ENCODE measurements at regions not wholly inside any gene's neighbourhood (a gene's known extent, or its start where the extent isn't known, plus 50 kb on each side); places are given as distances from the start of the nearest gene placed in this dataset.

- TF ChIP-seq POLR2A (IDR thresholded peaks at IDR 0.05; ENCODE audit: low read depth, low read length) (no peak), TAF1 (IDR thresholded peaks at IDR 0.05; ENCODE audit: low read depth, low read length) (no peak), POLR2AphosphoS5 (IDR thresholded peaks at IDR 0.05; ENCODE audit: low read depth, low read length) (no peak), SPI1 (IDR thresholded peaks at IDR 0.05; ENCODE audit: low read depth, low read length) (no peak), POU2F2 (IDR thresholded peaks at IDR 0.05; ENCODE audit: low read depth, low read length) (no peak)
Observed at GRCh38 chr1:108050158-108050557, 85.2 kb upstream of the VAV3 start.

Measured in GM12891 (cell line).